ENCODE measurements at regions not wholly inside any gene's neighbourhood (a gene's known extent, or its start where the extent isn't known, plus 50 kb on each side); places are given as distances from the start of the nearest gene placed in this dataset.

DNA sequence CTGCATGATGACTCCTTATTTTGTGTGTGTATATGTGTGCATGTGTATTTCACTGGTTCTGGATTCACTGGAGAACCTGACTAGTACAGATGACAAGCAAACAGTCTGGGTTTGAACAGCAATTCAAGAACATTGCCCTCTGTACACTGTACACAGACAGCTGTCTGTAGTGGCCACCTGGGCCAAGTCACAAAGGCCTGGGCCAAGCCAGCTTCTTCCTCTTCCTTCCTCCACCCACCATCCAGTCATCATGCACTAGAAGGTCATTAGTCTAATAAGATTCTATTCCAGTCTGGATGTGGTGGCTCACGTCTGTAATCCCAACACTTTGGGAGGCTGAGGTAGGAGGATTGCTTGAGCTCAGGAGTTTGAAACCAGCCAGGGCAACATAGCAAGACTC is 155.9 kb downstream of the ELAVL4 start:
- H3K4me1 ChIP-seq: no peaks in the 10 kb centered on the region
- DNase-seq (no peak), ATAC-seq (no peak)
- intact Hi-C loops (cut with DNase I): no loop called here
- H3K27ac ChIP-seq: no peak overlapping the region
- H3K4me3 ChIP-seq: no peak overlapping the region
- H3K27me3 ChIP-seq (ENCODE audit: insufficient read depth in 3 of 3, low read length in 2 of 3): no peaks in the 10 kb centered on the region
- 57 to 91% (median 65%) methylated on average over 1 of the region's 1 CpG for WGBS, 3 donors
- no peaks in the 10 kb centered on the region for H3K36me3 ChIP-seq (ENCODE audit: insufficient read depth in 1 of 2, low read depth in 1 of 2)
- no peaks in the 10 kb centered on the region for H3K9me3 ChIP-seq
- TF ChIP-seq CTCF (IDR thresholded peaks at IDR 0.05): no peak

GRCh38 chr1:50262436-50262835 is 153.7 kb downstream of the ELAVL4 start:
- Histone ChIP-seq H3K27ac (no peak overlapping the region), H3K4me3 (no peak overlapping the region), H3K36me3 (ENCODE audit: insufficient read depth in 1 of 2, low read depth in 1 of 2) (no peaks in the 10 kb centered on the region), H3K4me1 (no peaks in the 10 kb centered on the region), H3K27me3 (ENCODE audit: insufficient read depth in 3 of 3, low read length in 2 of 3) (no peaks in the 10 kb centered on the region), H3K9me3 (no peaks in the 10 kb centered on the region)
- ATAC-seq (no peak), DNase-seq (no peak)
- TF ChIP-seq CTCF (IDR thresholded peaks at IDR 0.05): no peak
- 62 to 94% (median 87%) methylated on average over 1 of the region's 1 CpG for WGBS, 3 donors
- intact Hi-C loops (cut with DNase I): no loop called here

GRCh38 chr1:50261951-50262350 is 153.2 kb downstream of the ELAVL4 start:
- Histone ChIP-seq H3K4me3 (no peak overlapping the region), H3K27ac (no peak overlapping the region), H3K9me3 (no peaks in the 10 kb centered on the region), H3K4me1 (no peaks in the 10 kb centered on the region), H3K27me3 (ENCODE audit: insufficient read depth in 3 of 3, low read length in 2 of 3) (no peaks in the 10 kb centered on the region), H3K36me3 (ENCODE audit: insufficient read depth in 1 of 2, low read depth in 1 of 2) (no peaks in the 10 kb centered on the region)
- DNase-seq: no peak
- WGBS, 3 donors: 83 to 89% (median 88%) methylated on average over 7 of the region's 7 CpGs
- intact Hi-C loops (cut with DNase I): no loop called here
- no peak for TF ChIP-seq CTCF (IDR thresholded peaks at IDR 0.05)
- no peak for ATAC-seq

- no peak overlapping the region for H3K27ac ChIP-seq
- H3K27me3 ChIP-seq (ENCODE audit: insufficient read depth in 3 of 3, low read length in 2 of 3): peaks cover 0 to 1% (median 0%) of the 10 kb centered on the region in 3 donors
- 75 to 83% (median 76%) methylated on average over 2 of the region's 2 CpGs for WGBS, 3 donors
- H3K36me3 ChIP-seq (ENCODE audit: insufficient read depth in 1 of 2, low read depth in 1 of 2): no peaks in the 10 kb centered on the region
- no peaks in the 10 kb centered on the region for H3K9me3 ChIP-seq
- no peak overlapping the region for H3K4me3 ChIP-seq
- no peak for TF ChIP-seq CTCF (IDR thresholded peaks at IDR 0.05)
- ATAC-seq (no peak), DNase-seq (no peak)
- no peaks in the 10 kb centered on the region for H3K4me1 ChIP-seq
- intact Hi-C loops (cut with DNase I): no loop called here
Observed at GRCh38 chr1:50257940-50258685, 149.4 kb downstream of the ELAVL4 start.

- Histone ChIP-seq H3K36me3 (ENCODE audit: insufficient read depth in 1 of 2, low read depth in 1 of 2) (no peaks in the 10 kb centered on the region), H3K9me3 (no peaks in the 10 kb centered on the region), H3K4me1 (no peaks in the 10 kb centered on the region), H3K4me3 (no peak overlapping the region), H3K27ac (no peak overlapping the region), H3K27me3 (ENCODE audit: insufficient read depth in 3 of 3, low read length in 2 of 3) (peaks cover 0 to 2% (median 0%) of the 10 kb centered on the region in 3 donors)
- intact Hi-C loops (cut with DNase I): no loop called here
- WGBS, 3 donors: 83 to 92% (median 86%) methylated on average over 1 of the region's 1 CpG
- no peak for TF ChIP-seq CTCF (IDR thresholded peaks at IDR 0.05)
- no peak for DNase-seq
- no peak for ATAC-seq
Observed at GRCh38 chr1:50257029-50257428, 148.3 kb downstream of the ELAVL4 start.
